ENCODE measurements at regions not wholly inside any gene's neighbourhood (a gene's known extent, or its start where the extent isn't known, plus 50 kb on each side); places are given as distances from the start of the nearest gene placed in this dataset.

DNA sequence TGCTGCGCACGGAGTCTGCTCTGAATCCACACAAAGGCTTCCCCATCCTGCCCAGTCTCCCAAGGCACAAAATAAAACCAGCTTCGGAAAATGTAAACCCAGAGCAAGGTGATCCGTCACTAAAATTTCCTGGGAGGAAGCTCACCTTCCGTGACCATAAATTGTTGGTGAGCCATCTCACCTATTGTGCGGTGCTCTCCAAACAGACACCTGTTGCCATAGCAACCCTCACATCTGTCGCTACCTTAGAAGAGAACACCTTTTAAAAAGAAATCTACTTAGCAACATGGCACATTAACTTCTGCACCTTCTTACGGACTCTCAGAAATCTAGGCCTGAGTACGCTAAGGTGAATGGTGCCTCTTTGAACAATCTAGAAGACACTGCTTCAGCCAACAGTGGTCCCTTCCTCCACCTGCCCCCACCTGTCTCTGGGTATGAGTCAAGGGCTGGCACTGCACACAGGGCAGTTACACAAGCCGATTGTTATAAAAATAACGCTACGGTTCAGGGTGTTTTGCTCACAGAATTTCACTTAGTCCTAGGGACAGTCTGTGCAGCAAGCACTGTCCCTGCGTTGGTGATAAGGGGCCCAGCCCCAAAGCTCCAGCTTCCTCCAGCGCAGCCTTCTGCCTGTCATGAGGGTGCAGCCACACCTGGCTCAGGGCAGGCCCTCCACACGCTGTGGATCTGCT, 114.9 kb upstream of the ID2 start:
- H3K9me3 Mint-ChIP-seq (ENCODE audit: low read depth) = peaks cover 5% of the 10 kb centered on the region
- peaks cover 2% of the 10 kb centered on the region for H3K36me3 Mint-ChIP-seq
- no peak overlapping the region for H3K27ac Mint-ChIP-seq
- no peaks in the 10 kb centered on the region for H3K27me3 Mint-ChIP-seq
- peaks cover 1% of the 10 kb centered on the region for H3K4me1 Mint-ChIP-seq (ENCODE audit: low read depth)
- no peak overlapping the region for H3K4me3 Mint-ChIP-seq

DNA sequence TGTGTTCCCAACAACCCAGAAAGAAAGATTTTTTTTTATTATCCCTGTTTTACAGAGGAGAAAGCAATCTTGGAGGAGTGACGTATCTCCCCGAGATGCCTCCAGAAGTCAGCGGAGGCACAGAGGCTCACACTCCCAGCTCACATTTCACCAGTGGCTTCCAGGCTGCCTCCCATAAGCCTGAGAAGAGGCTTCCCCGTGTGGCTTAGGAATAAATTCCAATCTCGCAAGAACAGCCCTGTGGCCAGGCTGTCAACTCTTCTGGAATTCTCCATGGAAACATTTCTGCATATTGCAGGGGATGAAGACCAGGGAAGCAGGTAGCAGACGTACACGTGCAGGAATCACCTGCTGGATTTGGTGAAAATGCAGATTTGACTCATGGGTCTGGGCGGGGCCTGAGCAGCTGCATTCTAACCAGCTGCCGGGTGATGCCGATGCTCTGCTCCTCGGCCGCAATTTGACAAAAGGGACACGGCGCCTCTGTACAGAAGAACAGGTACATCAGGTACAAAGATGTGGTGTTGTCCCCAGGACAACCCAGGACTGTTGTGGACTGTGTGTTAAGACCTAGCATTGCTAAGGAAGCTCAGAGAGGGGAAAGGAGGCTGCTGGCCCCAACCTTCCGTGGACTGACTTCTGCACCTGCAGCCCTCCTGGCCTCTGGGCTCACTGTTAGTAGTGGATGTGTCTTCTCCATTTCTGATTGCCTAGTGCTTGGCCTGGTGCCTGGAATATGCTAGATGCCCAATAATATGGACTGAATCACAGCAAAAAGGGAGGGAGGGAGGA, 114.2 kb upstream of the ID2 start:
- H3K4me3 Mint-ChIP-seq = no peak overlapping the region
- H3K36me3 Mint-ChIP-seq = no peaks in the 10 kb centered on the region
- no peaks in the 10 kb centered on the region for H3K9me3 Mint-ChIP-seq (ENCODE audit: low read depth)
- no peaks in the 10 kb centered on the region for H3K27me3 Mint-ChIP-seq
- no peak overlapping the region for H3K27ac Mint-ChIP-seq
- peaks cover 1% of the 10 kb centered on the region for H3K4me1 Mint-ChIP-seq (ENCODE audit: low read depth)

DNA sequence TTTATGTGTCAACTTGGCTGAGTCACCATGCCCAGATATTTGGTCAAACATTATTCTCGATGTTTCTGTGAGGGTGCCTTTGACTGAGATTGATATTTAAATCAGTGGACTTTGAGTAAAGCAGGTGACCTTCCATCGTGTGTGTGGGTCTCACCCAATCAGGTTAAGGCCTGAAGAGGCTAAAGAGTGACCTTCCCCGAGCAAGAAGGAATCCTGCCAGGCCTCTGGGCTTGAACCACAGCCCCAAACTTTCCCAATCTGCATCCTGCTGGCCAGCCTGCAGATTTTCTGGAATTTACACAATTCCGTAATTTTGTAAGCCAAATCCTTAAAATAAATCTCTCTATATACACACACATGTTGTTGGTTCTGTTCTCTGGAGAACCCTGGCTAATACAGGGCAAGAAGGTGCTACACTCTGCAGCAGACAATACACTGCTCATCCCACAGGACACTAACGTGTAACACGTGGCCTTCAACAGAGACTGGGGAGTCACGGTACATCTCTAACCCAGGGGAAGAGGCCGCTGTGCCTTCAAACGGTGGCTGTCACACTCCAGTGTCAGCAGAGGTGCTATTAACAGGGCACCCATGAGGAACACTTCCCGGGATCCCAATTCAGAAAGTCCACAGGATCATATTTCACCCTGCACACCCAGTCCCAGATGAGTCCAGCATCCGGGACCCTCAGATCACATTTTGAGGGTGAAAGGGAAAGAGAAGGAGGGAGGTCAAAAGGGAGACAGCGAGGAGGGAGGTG, 113.1 kb upstream of the ID2 start:
- Mint-ChIP-seq H3K27ac (no peak overlapping the region), H3K4me3 (no peak overlapping the region), H3K9me3 (ENCODE audit: low read depth) (no peaks in the 10 kb centered on the region), H3K4me1 (ENCODE audit: low read depth) (peaks cover 2% of the 10 kb centered on the region), H3K27me3 (no peaks in the 10 kb centered on the region), H3K36me3 (no peaks in the 10 kb centered on the region)

DNA sequence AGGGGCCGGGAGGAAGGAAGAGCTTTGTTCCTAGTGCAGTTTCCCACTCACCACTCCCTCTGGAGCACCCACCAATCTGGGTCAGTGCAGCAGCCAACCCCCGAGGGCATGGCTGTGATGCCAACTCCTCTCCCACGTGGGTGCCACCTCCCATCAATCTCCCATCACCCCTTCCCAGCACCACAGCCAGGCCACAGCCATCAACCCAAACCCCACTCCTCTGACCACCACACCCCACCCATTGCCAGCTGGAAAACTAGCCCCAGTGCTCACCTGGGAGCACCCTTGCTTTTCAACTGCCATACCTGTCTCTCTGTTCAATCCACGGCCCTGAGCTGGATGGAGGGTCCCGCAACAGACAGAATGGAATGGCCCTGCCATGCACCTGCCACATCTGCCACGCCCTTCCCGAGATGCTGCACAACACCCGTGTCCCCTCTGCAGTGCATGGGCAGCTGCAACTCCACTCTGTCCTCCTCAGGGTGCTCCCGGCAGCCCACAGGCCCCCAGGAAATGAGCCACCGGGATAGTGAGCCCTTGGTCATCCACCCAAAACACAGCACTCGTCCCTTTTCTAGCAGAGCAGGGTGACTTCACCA, 112.4 kb upstream of the ID2 start:
- H3K27ac Mint-ChIP-seq = no peak overlapping the region
- no peak overlapping the region for H3K4me3 Mint-ChIP-seq
- H3K36me3 Mint-ChIP-seq = no peaks in the 10 kb centered on the region
- H3K27me3 Mint-ChIP-seq = no peaks in the 10 kb centered on the region
- H3K9me3 Mint-ChIP-seq (ENCODE audit: low read depth) = no peaks in the 10 kb centered on the region
- H3K4me1 Mint-ChIP-seq (ENCODE audit: low read depth) = peaks cover 6% of the 10 kb centered on the region

DNA sequence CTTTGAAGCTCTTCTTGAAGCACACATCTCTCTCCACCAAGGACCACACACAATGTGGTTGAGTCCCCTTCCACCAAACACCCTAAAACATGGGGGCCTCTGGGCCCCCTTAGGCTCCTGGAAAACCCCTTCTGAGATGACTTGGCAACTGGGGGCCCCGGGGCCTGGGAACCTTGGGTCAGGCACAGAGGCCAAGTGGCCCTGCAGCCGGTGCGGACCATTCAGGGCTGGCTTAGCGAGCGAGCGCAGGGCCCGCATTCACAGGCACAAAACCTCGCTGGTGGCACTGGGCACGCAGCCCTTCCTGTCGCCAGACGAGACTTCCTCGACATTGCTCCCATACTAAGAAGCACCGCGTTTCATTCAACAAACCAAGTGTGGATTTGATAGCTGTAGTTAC, 111.2 kb upstream of the ID2 start:
- H3K9me3 Mint-ChIP-seq (ENCODE audit: low read depth) = no peaks in the 10 kb centered on the region
- no peak overlapping the region for H3K27ac Mint-ChIP-seq
- no peaks in the 10 kb centered on the region for H3K27me3 Mint-ChIP-seq
- H3K36me3 Mint-ChIP-seq = no peaks in the 10 kb centered on the region
- H3K4me1 Mint-ChIP-seq (ENCODE audit: low read depth) = peaks cover 17% of the 10 kb centered on the region
- H3K4me3 Mint-ChIP-seq = no peak overlapping the region

DNA sequence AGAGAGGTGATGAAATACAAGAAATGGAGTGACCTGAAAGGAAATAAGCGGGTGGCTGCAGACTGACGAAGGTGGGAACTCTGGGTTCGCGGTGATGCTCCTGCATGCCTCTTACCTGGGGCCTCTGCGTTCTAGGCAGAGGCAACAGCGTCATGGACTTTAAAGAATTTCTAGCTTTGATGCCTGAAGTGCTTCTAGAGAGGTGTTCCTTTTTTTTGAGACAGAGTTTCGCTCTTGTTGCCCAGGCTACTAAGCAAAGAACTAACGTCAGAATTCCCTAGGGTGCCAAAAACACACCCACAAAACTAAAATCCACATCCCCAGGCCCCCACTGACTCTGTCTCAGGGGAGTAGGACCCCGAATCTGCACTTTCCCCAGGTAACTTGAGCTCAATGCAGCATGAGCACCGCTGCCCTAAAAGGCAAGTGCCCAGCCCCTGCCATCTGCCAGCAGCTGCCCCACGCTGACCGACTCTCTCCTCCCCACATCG, 110.5 kb upstream of the ID2 start:
- H3K4me1 Mint-ChIP-seq (ENCODE audit: low read depth) = peaks cover 24% of the 10 kb centered on the region
- H3K27ac Mint-ChIP-seq = no peak overlapping the region
- peaks cover 3% of the 10 kb centered on the region for H3K27me3 Mint-ChIP-seq
- H3K9me3 Mint-ChIP-seq (ENCODE audit: low read depth) = no peaks in the 10 kb centered on the region
- no peaks in the 10 kb centered on the region for H3K36me3 Mint-ChIP-seq
- H3K4me3 Mint-ChIP-seq = no peak overlapping the region

DNA sequence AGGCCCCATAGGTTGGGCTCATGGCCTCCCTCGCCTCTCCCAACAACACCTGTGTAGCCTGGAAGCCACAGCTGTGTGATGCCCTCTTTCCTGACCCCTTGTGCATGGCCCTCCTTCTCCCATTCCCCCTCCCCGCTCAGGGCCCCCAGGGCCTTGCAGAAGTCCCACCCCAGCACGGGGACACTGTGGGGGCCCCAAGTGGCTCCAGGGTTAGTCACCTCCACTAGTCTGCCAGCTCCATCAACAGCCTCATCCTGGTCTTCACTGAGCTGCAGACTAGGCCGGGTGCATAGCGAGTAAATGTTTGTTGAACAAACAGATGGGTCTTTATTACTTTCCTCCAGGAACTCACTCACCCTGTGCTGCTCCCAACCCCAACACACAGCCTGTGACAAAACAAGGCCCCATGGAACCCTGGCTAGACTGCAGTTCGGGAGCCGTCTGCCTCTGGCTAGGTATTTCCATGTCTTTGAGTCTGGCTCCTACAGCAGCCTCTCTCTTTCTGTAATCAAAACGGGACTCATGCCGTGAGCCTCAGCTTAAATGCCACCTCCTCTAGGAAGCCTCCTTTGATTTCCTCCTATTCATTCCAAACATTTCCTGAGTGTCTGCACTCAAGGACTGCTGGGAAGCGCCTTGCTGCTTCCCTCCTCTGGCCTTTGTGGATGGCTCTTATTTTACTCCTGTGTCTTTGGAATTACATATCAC, 109.9 kb upstream of the ID2 start:
- H3K4me1 Mint-ChIP-seq (ENCODE audit: low read depth) = peaks cover 30% of the 10 kb centered on the region
- no peak overlapping the region for H3K27ac Mint-ChIP-seq
- no peaks in the 10 kb centered on the region for H3K9me3 Mint-ChIP-seq (ENCODE audit: low read depth)
- peaks cover 3% of the 10 kb centered on the region for H3K27me3 Mint-ChIP-seq
- H3K4me3 Mint-ChIP-seq = no peak overlapping the region
- no peaks in the 10 kb centered on the region for H3K36me3 Mint-ChIP-seq

DNA sequence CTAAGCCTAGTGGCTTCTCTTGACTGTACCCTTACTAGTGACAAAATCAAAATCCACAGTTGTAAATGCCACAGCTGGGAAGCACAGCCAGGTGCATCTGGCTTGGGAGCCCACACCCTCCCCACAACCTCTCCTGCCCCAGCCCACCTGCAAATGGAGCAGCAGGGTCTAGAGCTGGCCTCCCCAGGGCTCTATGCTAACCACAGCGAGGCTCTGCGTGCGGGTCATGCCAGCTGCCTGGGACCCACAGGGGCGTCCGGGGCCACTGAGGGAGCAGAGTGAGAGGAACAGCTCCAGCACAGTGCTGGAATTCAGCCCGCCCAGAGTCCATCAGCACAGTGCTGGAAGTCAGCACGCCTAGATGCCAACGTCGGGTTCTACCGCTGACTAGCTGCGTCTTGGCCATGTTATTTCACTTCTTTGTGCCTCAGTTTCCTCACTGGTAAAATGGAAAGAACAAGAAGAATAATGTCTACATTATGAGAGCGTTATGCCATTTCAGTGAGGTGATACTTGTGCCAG, 109.1 kb upstream of the ID2 start:
- Mint-ChIP-seq H3K4me1 (ENCODE audit: low read depth) (peaks cover 36% of the 10 kb centered on the region), H3K4me3 (no peak overlapping the region), H3K27ac (peak overlapping the region; percentile 41), H3K9me3 (ENCODE audit: low read depth) (no peaks in the 10 kb centered on the region), H3K27me3 (peaks cover 3% of the 10 kb centered on the region), H3K36me3 (no peaks in the 10 kb centered on the region)

DNA sequence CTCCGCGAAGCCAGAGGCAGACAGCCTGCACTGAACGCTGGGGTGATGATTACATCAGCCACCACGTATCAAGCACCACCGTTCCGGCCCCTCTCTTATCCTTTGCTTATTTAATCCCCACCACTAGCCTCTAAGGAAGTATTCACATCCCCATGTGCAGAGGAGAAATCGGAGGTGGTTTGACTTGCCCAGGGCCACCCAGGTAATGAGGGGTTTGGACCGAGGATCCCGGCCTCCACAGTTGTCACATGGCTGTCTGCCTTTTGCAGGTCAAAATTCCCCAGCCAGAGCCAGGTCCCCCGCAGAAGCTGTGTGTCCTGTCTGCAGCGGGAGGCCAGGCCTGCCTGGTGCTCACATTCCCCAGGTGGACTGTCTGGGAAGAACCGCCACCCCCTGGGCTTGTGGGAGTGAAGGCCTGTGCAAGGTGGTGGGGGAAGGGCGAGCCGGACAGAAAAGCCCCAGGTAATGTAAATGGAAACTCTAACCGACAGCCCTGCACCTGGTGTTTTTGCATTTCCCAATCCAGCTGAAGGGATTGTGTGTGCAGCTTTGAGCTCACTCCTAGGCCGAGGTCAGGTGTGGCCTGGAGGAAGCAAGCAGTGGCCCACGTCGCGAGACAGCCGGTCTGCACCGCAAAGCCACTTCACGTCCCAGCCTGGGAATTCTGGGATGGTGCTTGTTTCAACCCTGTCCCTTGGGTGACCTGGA, 108.5 kb upstream of the ID2 start:
- Mint-ChIP-seq H3K9me3 (ENCODE audit: low read depth) (no peaks in the 10 kb centered on the region), H3K4me1 (ENCODE audit: low read depth) (peaks cover 36% of the 10 kb centered on the region), H3K4me3 (no peak overlapping the region), H3K27me3 (peaks cover 3% of the 10 kb centered on the region), H3K36me3 (no peaks in the 10 kb centered on the region), H3K27ac (peak overlapping the region; percentile 41)

DNA sequence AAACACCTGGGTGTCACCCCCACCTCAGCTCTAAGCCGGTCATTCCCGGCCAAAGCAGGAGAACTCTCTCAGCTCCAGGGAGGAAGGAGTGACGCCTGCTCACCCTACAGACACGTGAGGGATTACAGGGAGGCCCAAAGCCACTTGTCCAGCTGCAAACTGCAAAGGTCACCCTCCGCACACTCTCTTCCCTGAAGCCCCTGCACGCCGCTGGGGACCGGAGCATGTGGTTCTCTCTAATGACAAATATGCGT, 108.0 kb upstream of the ID2 start:
- peaks cover 3% of the 10 kb centered on the region for H3K27me3 Mint-ChIP-seq
- no peaks in the 10 kb centered on the region for H3K9me3 Mint-ChIP-seq (ENCODE audit: low read depth)
- no peak overlapping the region for H3K4me3 Mint-ChIP-seq
- H3K36me3 Mint-ChIP-seq = no peaks in the 10 kb centered on the region
- H3K27ac Mint-ChIP-seq = no peak overlapping the region
- peaks cover 36% of the 10 kb centered on the region for H3K4me1 Mint-ChIP-seq (ENCODE audit: low read depth)

DNA sequence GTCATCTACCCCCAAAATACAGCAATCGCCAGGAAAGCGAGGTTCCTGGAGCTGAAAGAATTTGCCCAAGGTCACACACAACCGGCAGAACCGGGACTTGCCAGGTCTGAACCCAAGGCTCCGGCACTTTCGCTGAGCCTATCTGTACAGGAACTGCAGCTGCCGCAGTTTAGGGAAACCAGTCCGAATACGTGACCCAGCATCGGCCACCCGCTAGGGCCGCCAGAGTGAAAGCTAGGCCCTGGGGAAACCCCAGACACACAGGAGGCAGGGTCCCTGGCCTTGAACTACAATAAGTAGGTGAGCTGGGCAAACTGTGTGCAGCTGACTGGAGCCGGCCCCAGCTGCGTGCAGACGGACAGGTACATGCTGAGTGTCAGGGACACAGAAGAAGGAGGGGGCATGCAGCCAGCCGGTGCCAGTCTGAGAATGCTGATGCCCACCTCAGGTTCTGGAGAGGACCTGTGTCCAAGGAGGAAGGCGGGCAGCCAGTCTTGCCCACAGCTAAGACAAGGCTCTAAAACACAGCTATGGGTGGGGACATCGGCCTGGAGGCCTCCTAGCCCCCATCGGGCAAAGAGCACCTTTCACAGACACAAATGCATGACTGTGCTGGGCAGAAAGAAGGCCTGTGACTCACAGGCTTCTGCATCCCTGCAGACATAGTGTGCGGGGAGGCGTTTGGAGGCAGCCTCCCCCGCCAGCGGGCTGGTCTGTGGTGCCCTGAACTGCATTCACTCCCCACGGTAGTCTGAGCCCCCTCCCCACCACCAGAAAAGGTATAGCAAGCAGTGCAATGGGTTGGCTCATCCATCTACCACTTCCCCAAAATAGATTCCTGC, 107.4 kb upstream of the ID2 start:
- H3K27ac Mint-ChIP-seq = no peak overlapping the region
- H3K9me3 Mint-ChIP-seq (ENCODE audit: low read depth) = no peaks in the 10 kb centered on the region
- H3K36me3 Mint-ChIP-seq = no peaks in the 10 kb centered on the region
- H3K4me3 Mint-ChIP-seq = peak overlapping the region; percentile 60
- H3K4me1 Mint-ChIP-seq (ENCODE audit: low read depth) = peaks cover 37% of the 10 kb centered on the region
- H3K27me3 Mint-ChIP-seq = peaks cover 3% of the 10 kb centered on the region

DNA sequence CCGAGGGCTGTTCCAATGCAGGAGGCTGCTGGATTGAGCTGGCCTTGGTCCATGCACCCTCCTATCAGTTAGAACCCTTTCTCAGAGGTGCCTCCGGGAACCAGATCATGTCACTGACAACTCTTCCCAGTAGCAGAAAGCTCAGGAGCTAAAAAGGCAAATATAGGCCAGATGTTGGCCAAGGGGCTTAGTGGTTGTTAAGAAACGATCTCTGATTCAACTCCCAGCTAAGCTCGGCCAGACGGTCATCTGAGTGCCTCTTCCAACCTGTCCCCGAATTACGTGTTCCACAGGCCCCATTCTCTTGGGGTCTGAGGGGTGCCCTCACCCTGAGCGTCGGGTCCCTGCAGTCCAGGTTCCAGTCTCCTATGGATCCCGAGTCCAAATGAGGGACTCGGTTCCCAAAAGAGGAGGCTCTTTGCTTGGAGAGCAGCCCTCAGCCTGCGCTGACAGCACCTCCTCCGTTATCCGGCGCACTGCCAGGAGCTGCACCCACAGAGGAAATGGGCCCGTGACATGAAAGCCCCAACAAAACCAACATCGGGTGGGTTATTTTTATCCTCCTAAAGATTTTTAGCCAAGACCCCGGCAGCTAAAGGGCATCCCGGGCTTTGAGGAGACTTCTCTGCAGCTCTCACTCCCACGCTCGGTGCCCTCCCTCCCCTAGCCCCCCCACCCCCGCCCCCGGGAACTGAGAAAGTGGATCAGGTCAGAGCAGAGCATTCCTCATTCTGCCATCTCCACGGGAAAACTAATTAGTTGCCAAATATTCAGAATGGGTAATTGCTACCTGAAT, 106.6 kb upstream of the ID2 start:
- H3K9me3 Mint-ChIP-seq (ENCODE audit: low read depth) = no peaks in the 10 kb centered on the region
- peak overlapping the region; percentile 2 for H3K27ac Mint-ChIP-seq
- H3K4me1 Mint-ChIP-seq (ENCODE audit: low read depth) = peaks cover 44% of the 10 kb centered on the region
- peaks cover 3% of the 10 kb centered on the region for H3K27me3 Mint-ChIP-seq
- H3K36me3 Mint-ChIP-seq = no peaks in the 10 kb centered on the region
- peak overlapping the region; percentile 60 for H3K4me3 Mint-ChIP-seq
